GM19025 (cell line): ENCODE measurements at regions not wholly inside any gene's neighbourhood (a gene's known extent, or its start where the extent isn't known, plus 50 kb on each side); places are given as distances from the start of the nearest gene placed in this dataset.

Source experiments
- ATAC-seq: cut with Tn5 transposase; IDR thresholded peaks from one replicate; pipeline ENCODE4 v1.9.1; 2021; ENCODE audit warnings: mild to moderate bottlenecking, low read depth, moderate library complexity; ENCODE audit not compliant: unreplicated experiment

DNA sequence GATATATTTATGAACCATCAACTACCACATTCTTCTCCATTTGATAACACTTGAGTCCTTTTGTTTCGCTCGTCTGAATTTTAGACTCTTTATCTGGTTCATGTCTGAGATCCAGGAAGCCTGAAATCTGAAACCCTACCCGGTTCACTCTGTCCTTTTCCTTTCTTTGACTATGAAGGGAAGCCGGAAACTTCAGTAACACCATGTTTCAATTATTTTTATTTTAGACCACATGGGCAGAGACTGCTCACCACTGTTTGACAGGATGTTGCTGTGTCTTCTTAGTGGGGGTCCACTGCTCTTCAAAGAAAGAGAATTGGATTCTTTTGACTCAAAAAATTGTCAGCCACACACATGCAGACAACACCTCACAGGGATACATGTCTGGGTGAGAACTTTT lies 331.9 kb upstream of the FLRT2 start:
- no peak for ATAC-seq

GRCh38 chr14:85205875-85206274 lies 324.1 kb upstream of the FLRT2 start:
- ATAC-seq = no peak

DNA sequence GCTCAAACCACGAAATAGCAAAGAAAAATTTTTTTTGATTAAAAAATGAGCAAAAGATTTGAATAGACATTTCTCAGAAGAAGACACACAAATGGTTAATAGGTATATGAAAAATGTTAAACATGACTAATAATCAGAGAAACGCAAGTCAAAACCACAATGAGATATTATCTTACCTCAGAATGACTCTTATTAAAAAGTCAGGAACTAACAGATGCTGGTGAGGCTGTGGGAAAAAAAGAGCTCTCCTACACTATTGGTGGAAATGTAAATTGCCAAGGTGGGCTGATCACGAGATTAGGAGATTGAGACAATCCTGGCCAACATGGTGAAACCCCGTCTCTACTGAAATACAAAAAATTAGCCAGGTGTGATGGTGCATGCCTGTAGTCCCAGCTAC lies 315.5 kb upstream of the FLRT2 start:
- no peak for ATAC-seq

DNA sequence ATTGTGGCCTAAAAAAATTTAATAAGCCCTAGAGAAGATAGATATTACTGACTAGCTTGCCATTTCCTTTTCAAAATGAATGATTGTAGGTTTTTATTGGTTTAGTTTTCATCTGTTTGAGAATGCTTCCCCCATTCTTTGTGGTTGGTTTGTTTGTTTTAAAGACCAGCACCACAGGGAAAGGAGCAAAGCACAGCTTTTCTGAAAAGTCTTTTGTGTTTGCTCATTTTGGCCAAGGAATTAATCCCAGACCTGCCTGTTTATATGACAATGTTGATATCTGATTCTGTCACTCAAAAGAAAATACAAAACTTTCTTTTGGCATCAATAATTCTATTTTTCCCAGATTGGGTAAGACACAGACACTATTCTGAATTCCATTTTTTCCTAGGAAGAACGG lies 312.5 kb upstream of the FLRT2 start:
- ATAC-seq = no peak

- no peak for ATAC-seq
Observed at GRCh38 chr14:85218982-85219381, 311.0 kb upstream of the FLRT2 start.

DNA sequence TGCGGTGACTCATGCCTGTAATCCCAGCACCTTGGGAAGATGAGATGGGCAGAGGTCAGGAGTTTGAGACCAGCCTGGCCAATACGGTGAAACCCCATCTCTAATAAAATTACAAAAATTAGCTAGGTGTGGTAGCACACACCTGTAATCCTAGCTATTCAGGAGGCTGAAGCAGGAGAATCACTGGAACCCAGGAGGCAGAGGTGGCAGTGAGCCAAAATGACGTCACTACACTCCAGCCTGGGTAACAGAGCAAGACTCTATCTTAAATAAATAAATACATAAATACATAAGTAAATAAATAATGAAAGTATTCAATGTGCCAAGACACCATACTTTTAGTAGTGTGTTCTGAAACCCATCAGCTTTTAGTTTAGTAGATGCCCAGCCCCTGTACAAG lies 308.1 kb upstream of the FLRT2 start:
- no peak for ATAC-seq

GRCh38 chr14:85222341-85222740 lies 307.6 kb upstream of the FLRT2 start:
- no peak for ATAC-seq

GRCh38 chr14:85223667-85224066 lies 306.3 kb upstream of the FLRT2 start:
- no peak for ATAC-seq

DNA sequence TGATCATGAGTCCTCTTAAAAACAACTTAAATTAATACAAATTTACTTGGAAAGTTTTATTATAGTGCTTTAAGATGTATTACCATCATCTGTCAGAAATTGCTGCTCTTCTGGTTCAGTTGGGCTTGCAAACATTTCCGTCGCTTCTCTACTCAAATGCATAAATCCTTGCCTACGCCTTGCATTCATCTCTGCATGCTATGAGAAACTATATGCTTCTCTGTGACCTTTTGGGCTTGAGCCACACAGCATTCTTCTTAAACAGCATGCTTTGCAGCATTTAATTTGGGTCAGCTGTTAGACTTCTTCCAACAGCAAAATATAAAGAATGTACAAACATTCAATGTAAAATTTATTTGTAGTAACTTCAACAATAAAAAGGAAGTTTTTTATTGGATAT lies 305.7 kb upstream of the FLRT2 start:
- no peak for ATAC-seq

DNA sequence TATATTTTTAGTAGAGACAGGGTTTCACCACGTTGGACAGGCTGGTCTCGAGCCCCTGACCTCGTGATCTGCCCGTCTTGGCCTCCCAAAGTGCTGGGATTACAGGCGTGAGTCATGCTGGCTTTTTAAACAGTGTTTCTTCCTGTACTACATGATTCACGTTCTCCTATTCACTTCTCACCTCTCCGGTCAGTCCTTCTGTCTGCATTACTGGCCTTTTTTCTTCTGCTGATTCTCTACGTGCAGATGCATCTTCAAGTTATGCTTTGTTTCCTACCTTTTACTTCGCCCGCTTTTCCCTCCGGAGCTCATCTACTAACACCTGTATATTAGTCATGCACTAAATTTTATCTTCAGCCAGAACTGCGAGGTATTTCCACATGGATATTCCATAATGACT lies 296.2 kb upstream of the FLRT2 start:
- no peak for ATAC-seq

- ATAC-seq = no peak
Observed at GRCh38 chr14:85234156-85235025, 295.6 kb upstream of the FLRT2 start.

DNA sequence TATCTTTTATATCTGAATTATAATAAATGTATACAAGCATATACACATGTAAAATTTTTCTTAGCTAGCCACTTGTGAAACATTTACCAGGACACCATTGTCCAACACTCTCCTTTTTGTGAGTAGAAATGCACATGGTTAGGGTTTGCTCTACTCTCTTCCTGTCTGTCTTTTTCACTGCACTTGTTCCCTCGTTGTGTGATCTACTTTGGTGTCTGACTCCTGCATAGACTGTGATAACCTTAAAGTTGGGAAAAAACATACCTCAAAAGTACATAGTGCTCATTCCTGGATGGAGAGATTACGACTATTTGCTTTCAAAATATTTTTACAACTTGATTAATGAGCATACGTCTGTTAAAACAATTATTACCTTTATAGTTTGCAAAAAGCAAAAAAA lies 294.1 kb upstream of the FLRT2 start:
- ATAC-seq = no peak

DNA sequence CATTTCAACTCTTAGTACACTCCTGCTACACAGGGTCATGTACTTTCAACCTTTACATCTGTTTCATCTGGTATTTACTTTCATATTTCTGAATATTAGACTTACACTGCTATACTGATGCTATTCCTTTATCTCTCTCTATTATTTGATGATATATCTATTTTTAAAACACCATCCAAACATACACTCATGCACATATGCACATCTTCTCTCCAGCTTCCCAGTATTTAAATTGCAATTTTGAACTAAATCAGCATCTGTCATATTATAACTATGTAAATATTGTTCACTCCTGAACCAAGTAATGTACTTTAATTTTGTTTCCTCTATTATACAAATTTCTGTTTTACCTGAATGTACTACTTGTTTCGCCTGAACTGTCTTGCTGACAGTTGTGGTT lies 293.6 kb upstream of the FLRT2 start:
- no peak for ATAC-seq

DNA sequence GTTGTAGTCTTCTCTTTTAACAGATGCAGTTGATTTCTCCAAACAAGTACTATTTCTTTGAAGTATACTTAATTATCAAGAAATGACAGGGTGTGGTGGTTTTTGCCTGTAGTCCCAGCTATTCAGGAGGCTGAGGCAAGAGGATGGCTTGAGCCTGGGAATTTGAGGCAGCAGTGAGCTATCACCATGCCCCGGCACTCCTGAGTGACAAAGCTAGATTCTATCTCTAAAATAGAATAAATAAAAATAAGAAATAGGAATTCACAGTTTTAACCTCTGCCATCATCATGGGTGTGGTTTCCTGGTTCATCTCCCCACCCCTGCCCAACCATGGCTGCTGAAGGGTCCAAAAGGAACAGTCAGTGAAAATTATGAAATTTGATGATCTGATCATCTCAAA lies 290.2 kb upstream of the FLRT2 start:
- no peak for ATAC-seq

- no peak for ATAC-seq
Observed at GRCh38 chr14:85241022-85241855, 288.7 kb upstream of the FLRT2 start.

- no peak for ATAC-seq
Observed at GRCh38 chr14:85242666-85243065, 287.3 kb upstream of the FLRT2 start.

DNA sequence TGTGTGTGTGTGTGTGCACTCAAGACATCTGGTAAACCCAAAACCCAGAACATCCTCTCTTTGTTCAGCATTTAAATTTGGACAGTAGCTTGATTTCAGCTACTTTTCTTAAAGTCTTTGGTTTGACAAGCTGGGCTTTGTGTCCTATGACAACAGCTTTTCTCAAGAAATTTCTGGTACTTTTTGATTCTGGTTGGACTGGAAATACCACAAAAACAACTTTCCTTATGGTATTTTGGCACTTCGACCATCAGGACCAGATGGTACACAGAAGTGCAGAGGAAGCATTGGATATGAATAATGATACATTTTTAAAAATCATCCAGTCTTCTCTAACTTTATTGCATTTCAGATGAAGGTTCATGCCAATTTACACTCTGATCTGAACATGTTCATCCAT lies 286.6 kb upstream of the FLRT2 start:
- no peak for ATAC-seq

DNA sequence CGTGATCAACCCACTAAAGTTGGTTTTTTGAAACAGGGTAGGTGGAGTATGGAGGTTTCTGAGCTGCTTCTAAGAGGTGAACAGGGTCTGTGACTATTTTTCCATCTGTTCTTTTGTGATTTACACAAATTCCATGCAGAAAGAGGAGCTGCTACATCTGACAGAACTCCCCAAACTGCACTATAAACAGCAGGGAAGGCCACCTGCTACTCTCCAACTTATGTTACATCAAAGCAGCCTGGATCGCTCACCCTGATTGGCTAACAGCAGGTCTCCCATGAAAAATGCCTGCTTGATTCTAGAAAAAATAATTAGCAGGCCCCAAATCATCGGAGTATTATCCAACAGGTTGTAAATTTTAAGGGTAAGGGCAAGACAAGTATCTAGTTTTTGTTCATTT lies 282.9 kb upstream of the FLRT2 start:
- ATAC-seq = no peak

GRCh38 chr14:85248881-85249635 lies 280.9 kb upstream of the FLRT2 start:
- no peak for ATAC-seq

DNA sequence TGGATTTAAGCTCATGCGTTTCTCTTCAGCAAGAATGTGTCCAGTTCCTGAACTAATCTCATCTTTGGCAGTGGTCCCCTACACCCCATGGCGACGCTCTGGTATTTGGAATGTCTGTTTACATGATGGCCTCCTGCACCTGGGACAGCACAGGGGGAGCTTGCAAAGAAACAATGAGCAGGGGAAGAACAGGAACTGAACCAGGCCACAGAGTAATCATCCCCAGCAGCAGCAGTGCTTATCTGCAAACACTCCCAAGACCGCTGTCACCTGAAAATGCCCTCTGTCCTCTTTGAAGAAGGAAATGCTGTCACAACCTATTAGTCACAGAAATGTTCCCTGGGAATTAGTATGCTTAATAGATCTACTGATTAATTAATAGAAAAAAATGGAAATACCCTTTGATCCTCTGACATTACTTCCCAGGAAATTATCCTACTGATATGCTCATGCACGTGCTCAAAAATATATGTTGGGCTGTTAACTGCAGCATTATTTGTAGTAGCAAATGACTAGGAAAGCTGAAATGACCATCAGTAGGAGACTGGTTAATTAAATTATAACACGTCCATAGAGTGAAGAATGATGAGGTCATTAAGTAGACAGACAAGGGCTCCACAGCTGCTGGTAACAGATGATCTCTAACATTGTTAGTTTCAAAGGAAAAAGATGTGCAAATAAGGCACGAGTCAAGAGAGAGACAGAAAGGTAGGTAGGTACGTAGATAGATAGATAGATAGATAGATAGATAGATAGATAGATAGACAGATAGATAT lies 279.3 kb upstream of the FLRT2 start:
- ATAC-seq = no peak
